Endodermal cell (in vitro differentiated cells): ENCODE measurements at regions not wholly inside any gene's neighbourhood (a gene's known extent, or its start where the extent isn't known, plus 50 kb on each side); places are given as distances from the start of the nearest gene placed in this dataset.

Experiments
- DNase-seq: peaks from one replicate; pipeline ENCODE4 v3.0.0-alpha.2; 2017
- H3K27ac ChIP-seq: 2 replicates; pipeline ENCODE4 v1.5.1; 2013; ENCODE audit warnings: mild to moderate bottlenecking, low read depth, low read length, moderate library complexity
- H3K27me3 ChIP-seq: 2 replicates; pipeline ENCODE4 v1.6.1; 2013; ENCODE audit warnings: mild to moderate bottlenecking, low read length, moderate library complexity; ENCODE audit not compliant: insufficient read depth, control insufficient read depth, poor library complexity, severe bottlenecking
- H3K36me3 ChIP-seq: 2 replicates; pipeline ENCODE4 v1.7.0; 2013; ENCODE audit warnings: mild to moderate bottlenecking, low read length, moderate library complexity; ENCODE audit not compliant: control insufficient read depth, insufficient read depth
- H3K4me1 ChIP-seq: one replicate; pipeline ENCODE4 v1.7.0; 2013; ENCODE audit warnings: low read length; ENCODE audit not compliant: control insufficient read depth, insufficient read depth
- H3K4me3 ChIP-seq: 2 replicates; pipeline ENCODE4 v1.5.1; 2013; ENCODE audit warnings: mild to moderate bottlenecking, low read length, moderate library complexity
- H3K9ac ChIP-seq: 2 replicates; pipeline ENCODE4 v1.6.1; 2013; ENCODE audit warnings: mild to moderate bottlenecking, low read length, moderate library complexity; ENCODE audit not compliant: poor library complexity, severe bottlenecking; ENCODE audit errors: extremely low read depth
- H3K9me3 ChIP-seq: 2 replicates; pipeline ENCODE4 v1.6.1; 2013; ENCODE audit warnings: mild to moderate bottlenecking, low read length, moderate library complexity; ENCODE audit not compliant: control insufficient read depth
- H3K27ac Mint-ChIP-seq: 2 replicates; pipeline ENCODE4 v1.8.0; 2020; ENCODE audit warnings: mixed read lengths
- H3K27me3 Mint-ChIP-seq: 2 replicates; pipeline ENCODE4 v1.8.0; 2021; ENCODE audit warnings: mild to moderate bottlenecking, mixed read lengths; ENCODE audit not compliant: insufficient read depth
- H3K36me3 Mint-ChIP-seq: 2 replicates; pipeline ENCODE4 v1.8.0; 2020; ENCODE audit warnings: low read depth, mixed read lengths
- H3K4me1 Mint-ChIP-seq: 2 replicates; pipeline ENCODE4 v1.8.0; 2020; ENCODE audit warnings: mixed read lengths
- H3K4me3 Mint-ChIP-seq: 2 replicates; pipeline ENCODE4 v1.8.0; 2020; ENCODE audit warnings: mild to moderate bottlenecking, moderate library complexity, mixed read lengths
- H3K9me3 Mint-ChIP-seq: 2 replicates; pipeline ENCODE4 v1.8.0; 2020; ENCODE audit warnings: mild to moderate bottlenecking, mixed read lengths
- CTCF ChIP-seq: fragments of 200-600 bp; sonication (generic); conservative IDR thresholded peaks from 2 replicates; pipeline ENCODE4 v1.5.0; 2021; ENCODE audit warnings: antibody characterized with exemption, mild to moderate bottlenecking
- WGBS, 2 experiments: methylation state at CpG; one replicate each; pipeline versions ENCODE4 v1.1.5 to v1.1.7; 2013; ENCODE audit warnings: missing lambda C conversion rate in 2 of 2, mixed read lengths in 1 of 2; ENCODE audit not compliant: insufficient coverage in 1 of 2, insufficient read length in 1 of 2; 5-methylcytosine and 5-hydroxymethylcytosine counted together

GRCh38 chr6:165718491-165718891 is 55.5 kb upstream of the PDE10A start:
- Mint-ChIP-seq H3K36me3 (no peaks in the 10 kb centered on the region), H3K9me3 (no peaks in the 10 kb centered on the region), H3K4me1 (peaks cover 13% of the 10 kb centered on the region), H3K27ac (no peak overlapping the region), H3K27me3 (peaks cover 6% of the 10 kb centered on the region), H3K4me3 (no peak overlapping the region)
- Histone ChIP-seq H3K36me3 (no peaks in the 10 kb centered on the region), H3K27ac (no peak overlapping the region), H3K9me3 (no peaks in the 10 kb centered on the region), H3K9ac (no peak overlapping the region), H3K27me3 (no peaks in the 10 kb centered on the region), H3K4me1 (peaks cover 11% of the 10 kb centered on the region), H3K4me3 (no peak overlapping the region)
- WGBS, 2 experiments: 90 to 92% methylated on average over 2 to 4 of the region's 4 CpGs
- no peak for DNase-seq
- TF ChIP-seq CTCF: no peak

DNA sequence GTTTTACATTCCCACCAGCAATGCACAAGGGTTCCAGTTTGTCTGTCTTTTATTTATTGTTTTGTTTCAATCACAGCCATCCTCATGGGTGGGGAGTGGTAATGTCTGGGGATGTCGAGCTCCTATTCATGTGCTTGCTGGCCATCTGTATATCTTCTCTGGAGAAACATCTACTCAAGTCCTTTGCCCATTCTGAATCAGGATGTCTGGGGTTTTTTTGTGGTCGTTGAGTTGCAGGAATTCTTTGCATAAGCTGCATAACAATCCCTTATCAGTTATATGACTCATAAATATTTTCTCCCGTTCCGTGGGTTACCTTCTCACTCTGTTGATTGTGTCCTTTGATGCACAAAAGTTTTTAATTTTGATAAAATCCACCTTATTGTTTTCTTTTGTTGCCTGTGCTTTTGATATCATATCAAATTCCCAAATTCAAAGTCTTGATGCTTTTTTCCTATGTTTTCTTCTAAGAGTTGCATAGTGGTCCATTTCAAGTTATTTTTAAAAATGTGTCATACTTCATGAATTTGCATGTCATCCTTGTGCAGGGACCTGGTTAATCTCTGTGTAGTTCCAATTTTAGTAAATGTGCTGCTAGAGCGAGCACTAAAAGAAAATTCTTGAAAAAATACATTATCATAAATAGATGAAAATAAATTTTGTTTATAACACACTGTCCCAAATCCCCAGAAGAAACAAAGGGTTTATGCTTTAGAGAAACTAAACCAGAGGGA is 54.9 kb upstream of the PDE10A start:
- no peaks in the 10 kb centered on the region for H3K36me3 Mint-ChIP-seq
- no peak overlapping the region for H3K27ac Mint-ChIP-seq
- Histone ChIP-seq H3K4me1 (peaks cover 11% of the 10 kb centered on the region), H3K9ac (no peak overlapping the region), H3K27ac (no peak overlapping the region), H3K27me3 (no peaks in the 10 kb centered on the region), H3K9me3 (no peaks in the 10 kb centered on the region), H3K36me3 (no peaks in the 10 kb centered on the region), H3K4me3 (no peak overlapping the region)
- no peak for DNase-seq
- no peak overlapping the region for H3K4me3 Mint-ChIP-seq
- no peaks in the 10 kb centered on the region for H3K9me3 Mint-ChIP-seq
- 67 to 80% methylated on average over 1 to 2 of the region's 5 CpGs for WGBS, 2 experiments
- TF ChIP-seq CTCF: no peak
- H3K27me3 Mint-ChIP-seq: peaks cover 6% of the 10 kb centered on the region
- peaks cover 19% of the 10 kb centered on the region for H3K4me1 Mint-ChIP-seq

DNA sequence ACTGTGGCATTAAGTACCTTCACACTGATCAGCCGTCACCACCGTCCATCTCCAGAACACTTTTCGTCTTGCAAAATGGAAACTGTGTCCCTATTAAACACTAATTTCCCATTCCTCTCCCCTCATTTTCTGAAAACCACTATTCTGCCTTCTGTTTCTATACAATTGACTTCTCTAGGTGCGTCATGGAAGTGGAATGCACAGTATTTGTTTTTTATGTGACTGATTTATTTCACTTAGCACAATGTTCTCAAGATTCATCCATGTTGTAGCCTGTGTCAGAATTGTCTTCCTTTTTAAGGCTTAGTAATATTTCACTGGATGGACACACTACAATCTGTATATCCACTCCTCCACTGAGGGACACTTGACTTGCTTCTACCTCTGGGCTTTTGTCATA is 53.8 kb upstream of the PDE10A start:
- no peaks in the 10 kb centered on the region for H3K27me3 ChIP-seq
- no peak for DNase-seq
- no peaks in the 10 kb centered on the region for H3K9me3 Mint-ChIP-seq
- H3K9me3 ChIP-seq: no peaks in the 10 kb centered on the region
- 94% methylated on average over 3 to 4 of the region's 4 CpGs for WGBS, 2 experiments
- no peak overlapping the region for H3K4me3 Mint-ChIP-seq
- H3K4me1 ChIP-seq: peaks cover 11% of the 10 kb centered on the region
- no peak overlapping the region for H3K4me3 ChIP-seq
- H3K27ac Mint-ChIP-seq: no peak overlapping the region
- H3K27ac ChIP-seq: no peak overlapping the region
- peaks cover 20% of the 10 kb centered on the region for H3K4me1 Mint-ChIP-seq
- H3K36me3 Mint-ChIP-seq: no peaks in the 10 kb centered on the region
- peaks cover 6% of the 10 kb centered on the region for H3K27me3 Mint-ChIP-seq
- TF ChIP-seq CTCF: no peak
- H3K9ac ChIP-seq: no peak overlapping the region
- H3K36me3 ChIP-seq: no peaks in the 10 kb centered on the region
